Retinal pigment epithelial cell (primary cell): ENCODE measurements at regions not wholly inside any gene's neighbourhood (a gene's known extent, or its start where the extent isn't known, plus 50 kb on each side); places are given as distances from the start of the nearest gene placed in this dataset.
A peak's percentile ranks its signal among the peaks of the same experiment; 100 is the strongest.

Experiments
- DNase-seq: peaks from one replicate; pipeline ENCODE4 v3.0.0-alpha.2; 2010; ENCODE audit warnings: low read depth
- H3K4me3 ChIP-seq: 2 replicates; pipeline ENCODE4 v1.5.1; 2011; ENCODE audit warnings: mild to moderate bottlenecking, low read length, control low read depth, moderate library complexity
- TF ChIP-seq, protein P1 (sequence below): conservative IDR thresholded peaks from 2 replicates; pipeline ENCODE4 v1.5.1; 2011; ENCODE audit warnings: low read depth, low read length, control low read depth, inconsistent platforms

- TF ChIP-seq, protein P1, sequence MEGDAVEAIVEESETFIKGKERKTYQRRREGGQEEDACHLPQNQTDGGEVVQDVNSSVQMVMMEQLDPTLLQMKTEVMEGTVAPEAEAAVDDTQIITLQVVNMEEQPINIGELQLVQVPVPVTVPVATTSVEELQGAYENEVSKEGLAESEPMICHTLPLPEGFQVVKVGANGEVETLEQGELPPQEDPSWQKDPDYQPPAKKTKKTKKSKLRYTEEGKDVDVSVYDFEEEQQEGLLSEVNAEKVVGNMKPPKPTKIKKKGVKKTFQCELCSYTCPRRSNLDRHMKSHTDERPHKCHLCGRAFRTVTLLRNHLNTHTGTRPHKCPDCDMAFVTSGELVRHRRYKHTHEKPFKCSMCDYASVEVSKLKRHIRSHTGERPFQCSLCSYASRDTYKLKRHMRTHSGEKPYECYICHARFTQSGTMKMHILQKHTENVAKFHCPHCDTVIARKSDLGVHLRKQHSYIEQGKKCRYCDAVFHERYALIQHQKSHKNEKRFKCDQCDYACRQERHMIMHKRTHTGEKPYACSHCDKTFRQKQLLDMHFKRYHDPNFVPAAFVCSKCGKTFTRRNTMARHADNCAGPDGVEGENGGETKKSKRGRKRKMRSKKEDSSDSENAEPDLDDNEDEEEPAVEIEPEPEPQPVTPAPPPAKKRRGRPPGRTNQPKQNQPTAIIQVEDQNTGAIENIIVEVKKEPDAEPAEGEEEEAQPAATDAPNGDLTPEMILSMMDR, result no peak
- no peak overlapping the region for H3K4me3 ChIP-seq
- DNase-seq, result peak; percentile 78
Observed at GRCh38 chr3:134427400-134428111, 53.3 kb upstream of the AMOTL2 start.

- no peak overlapping the region for H3K4me3 ChIP-seq
- TF ChIP-seq, protein P1, result no peak
- DNase-seq, result no peak
Observed at GRCh38 chr3:134426660-134427181, 52.5 kb upstream of the AMOTL2 start.

DNA sequence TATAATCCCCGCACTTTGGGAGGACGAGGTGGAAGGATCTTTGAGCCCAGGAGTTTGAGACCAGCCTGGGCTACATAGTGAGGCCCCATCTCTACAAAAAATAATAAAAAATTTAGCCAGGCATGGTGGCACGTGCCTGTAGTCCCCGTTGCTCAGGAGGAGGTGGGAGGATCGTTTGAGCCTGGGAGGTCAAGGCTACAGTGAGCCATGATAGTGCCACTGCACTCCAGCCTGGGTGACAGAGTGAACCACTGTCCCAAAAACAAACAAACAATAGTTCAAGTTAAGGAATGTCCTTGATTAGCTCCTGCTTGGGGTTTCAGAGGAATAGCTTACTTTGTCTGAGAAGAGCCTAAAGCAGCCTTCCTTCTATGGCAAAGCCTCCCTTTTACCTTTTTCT, 51.7 kb upstream of the AMOTL2 start:
- TF ChIP-seq, protein P1, result no peak
- DNase-seq, result no peak

More for the DNA sequence above, 51.7 kb upstream of the AMOTL2 start:
- H3K4me3 ChIP-seq, result no peak overlapping the region
